WTC11 (cell line): ENCODE measurements at regions not wholly inside any gene's neighbourhood (a gene's known extent, or its start where the extent isn't known, plus 50 kb on each side); places are given as distances from the start of the nearest gene placed in this dataset.

Experiments
- ATAC-seq: fragments of 200-7000 bp; cut with Tn5 transposase; 2 replicates; pipeline ENCODE4 v1.10.0; 2021; ENCODE audit warnings: mild to moderate bottlenecking, moderate library complexity
- CTCF ChIA-PET: fragments of 300-600 bp; sonication (Branson Sonifier 250); formaldehyde crosslinking; loops from one replicate; lab custom pipeline; 2021; ENCODE audit warnings: antibody characterized with exemption; lab: Charles Lee
- POLR2A ChIA-PET: fragments of 350-600 bp; sonication (Branson Sonifier 250); formaldehyde crosslinking; loops from one replicate; lab custom pipeline; 2021; ENCODE audit warnings: antibody characterized with exemption; lab: Charles Lee
- DNase-seq: peaks from one replicate; pipeline ENCODE4 v3.0.0; 2021; ENCODE audit warnings: low spot score
- H3K27ac Mint-ChIP-seq: 2 replicates; pipeline ENCODE4 v1.8.0; 2021; ENCODE audit warnings: mixed read lengths
- H3K27me3 Mint-ChIP-seq: 2 replicates; pipeline ENCODE4 v1.8.0; 2021; ENCODE audit warnings: low read depth, mild to moderate bottlenecking, moderate library complexity, mixed read lengths
- H3K36me3 Mint-ChIP-seq: 2 replicates; pipeline ENCODE4 v1.8.0; 2021; ENCODE audit warnings: mixed read lengths
- H3K4me1 Mint-ChIP-seq: 2 replicates; pipeline ENCODE4 v1.8.0; 2022; ENCODE audit warnings: mixed read lengths
- H3K4me3 Mint-ChIP-seq: 2 replicates; pipeline ENCODE4 v1.8.0; 2021; ENCODE audit warnings: mild to moderate bottlenecking, moderate library complexity, mixed read lengths
- H3K9me3 Mint-ChIP-seq: 2 replicates; pipeline ENCODE4 v1.8.0; 2021; ENCODE audit warnings: mixed read lengths
- AR ChIP-seq: fragments of 250-450 bp; sonication (Bioruptor Pico); IDR thresholded peaks from 2 replicates; pipeline ENCODE4 v1.9.0; 2021; ENCODE audit warnings: mild to moderate bottlenecking
- ATF2 ChIP-seq: sonication (generic); formaldehyde crosslinking; IDR thresholded peaks from 2 replicates; pipeline ENCODE4 v1.8.1; 2022; ENCODE audit warnings: low read depth, missing genetic modification reagents, borderline replicate concordance
- EMX1 ChIP-seq: fragments of 250-450 bp; sonication (Bioruptor Pico); IDR thresholded peaks from 2 replicates; pipeline ENCODE4 v1.8.0; 2021; ENCODE audit warnings: mild to moderate bottlenecking
- ESRRA ChIP-seq: sonication (generic); formaldehyde crosslinking; IDR thresholded peaks from 2 replicates; pipeline ENCODE4 v1.8.1; 2022; ENCODE audit warnings: mild to moderate bottlenecking, missing genetic modification reagents, borderline replicate concordance
- ETV6 ChIP-seq: sonication (generic); formaldehyde crosslinking; IDR thresholded peaks from 2 replicates; pipeline ENCODE4 v1.8.1; 2022; ENCODE audit warnings: mild to moderate bottlenecking, missing genetic modification reagents
- FOXP4 ChIP-seq: sonication (generic); formaldehyde crosslinking; IDR thresholded peaks from 2 replicates; pipeline ENCODE4 v1.8.0; 2022; ENCODE audit warnings: mild to moderate bottlenecking, missing genetic modification reagents
- GRHL2 ChIP-seq: fragments of 250-450 bp; sonication (Bioruptor Pico); IDR thresholded peaks from 2 replicates; pipeline ENCODE4 v1.8.0; 2022; ENCODE audit warnings: mild to moderate bottlenecking, moderate library complexity; ENCODE audit not compliant: insufficient replicate concordance, severe bottlenecking
- GTF2I ChIP-seq: fragments of 250-450 bp; sonication (Bioruptor Pico); conservative IDR thresholded peaks from 2 replicates; pipeline ENCODE4 v1.4.0; 2021; ENCODE audit warnings: mild to moderate bottlenecking
- HMGXB4 ChIP-seq: sonication (generic); formaldehyde crosslinking; IDR thresholded peaks from 2 replicates; pipeline ENCODE4 v1.8.1; 2023; ENCODE audit warnings: mild to moderate bottlenecking, moderate library complexity, missing genetic modification reagents
- IRF2 ChIP-seq: sonication (generic); formaldehyde crosslinking; IDR thresholded peaks from 2 replicates; pipeline ENCODE4 v1.8.0; 2022; ENCODE audit warnings: low read depth, missing genetic modification reagents, borderline replicate concordance
- JAZF1 ChIP-seq: fragments of 250-450 bp; sonication (Bioruptor Pico); IDR thresholded peaks from 2 replicates; pipeline ENCODE4 v1.9.0; 2021; ENCODE audit warnings: moderate library complexity, mild to moderate bottlenecking, inconsistent platforms
- KAT7 ChIP-seq: sonication (generic); formaldehyde crosslinking; IDR thresholded peaks from 2 replicates; pipeline ENCODE4 v1.8.1; 2023; ENCODE audit warnings: missing genetic modification reagents, mild to moderate bottlenecking, borderline replicate concordance
- NFATC4 ChIP-seq: fragments of 250-450 bp; sonication (Bioruptor Pico); IDR thresholded peaks from 2 replicates; pipeline ENCODE4 v1.9.0; 2021; ENCODE audit warnings: mild to moderate bottlenecking
- NR3C1 ChIP-seq: sonication (generic); formaldehyde crosslinking; conservative IDR thresholded peaks from 2 replicates; pipeline ENCODE4 v1.8.1; 2023; ENCODE audit warnings: low read depth, mild to moderate bottlenecking, missing genetic modification reagents
- RELA ChIP-seq: sonication (generic); formaldehyde crosslinking; IDR thresholded peaks from 2 replicates; pipeline ENCODE4 v1.8.1; 2022; ENCODE audit warnings: missing genetic modification reagents, mild to moderate bottlenecking, borderline replicate concordance
- SMAD3 ChIP-seq: sonication (generic); formaldehyde crosslinking; IDR thresholded peaks from 2 replicates; pipeline ENCODE4 v1.8.0; 2022; ENCODE audit warnings: missing genetic modification reagents, mild to moderate bottlenecking, borderline replicate concordance
- SMAD4 ChIP-seq: sonication (generic); formaldehyde crosslinking; IDR thresholded peaks from 2 replicates; pipeline ENCODE4 v1.8.0; 2022; ENCODE audit warnings: mild to moderate bottlenecking, missing genetic modification reagents
- SP1 ChIP-seq: sonication (generic); formaldehyde crosslinking; conservative IDR thresholded peaks from 2 replicates; pipeline ENCODE4 v1.8.1; 2022; ENCODE audit warnings: missing genetic modification reagents
- TEAD4 ChIP-seq: sonication (generic); formaldehyde crosslinking; IDR thresholded peaks from 2 replicates; pipeline ENCODE4 v1.8.0; 2022; ENCODE audit warnings: mild to moderate bottlenecking, missing genetic modification reagents
- TP53 ChIP-seq: sonication (generic); formaldehyde crosslinking; IDR thresholded peaks from 2 replicates; pipeline ENCODE4 v1.8.1; 2023; ENCODE audit warnings: mild to moderate bottlenecking, missing genetic modification reagents
- USF2 ChIP-seq: sonication (generic); formaldehyde crosslinking; IDR thresholded peaks from 2 replicates; pipeline ENCODE4 v1.8.1; 2023; ENCODE audit warnings: mild to moderate bottlenecking, missing genetic modification reagents, moderate library complexity
- ZMAT4 ChIP-seq: fragments of 250-450 bp; sonication (Bioruptor Pico); IDR thresholded peaks from 2 replicates; pipeline ENCODE4 v1.9.0; 2021; ENCODE audit warnings: mild to moderate bottlenecking
- ZNF138 ChIP-seq: sonication (generic); formaldehyde crosslinking; conservative IDR thresholded peaks from 2 replicates; pipeline ENCODE4 v1.8.1; 2022; ENCODE audit warnings: mild to moderate bottlenecking, moderate library complexity, missing genetic modification reagents
- ZNF416 ChIP-seq: fragments of 250-450 bp; sonication (Bioruptor Pico); IDR thresholded peaks from 2 replicates; pipeline ENCODE4 v1.9.0; 2021; ENCODE audit warnings: mild to moderate bottlenecking, inconsistent platforms
- ZNF425 ChIP-seq: fragments of 250-450 bp; sonication (Bioruptor Pico); conservative IDR thresholded peaks from 2 replicates; pipeline ENCODE4 v1.9.0; 2021; ENCODE audit warnings: mild to moderate bottlenecking
- ZSCAN18 ChIP-seq: fragments of 250-450 bp; sonication (Bioruptor Pico); IDR thresholded peaks from 2 replicates; pipeline ENCODE4 v2.1.2; 2022; ENCODE audit warnings: mild to moderate bottlenecking, moderate library complexity

GRCh38 chr1:118370861-118371260 lies 185.8 kb upstream of the SPAG17 start:
- DNase-seq (no peak), ATAC-seq (no peak)
- Mint-ChIP-seq H3K4me1 (peaks cover 7% of the 10 kb centered on the region), H3K9me3 (peaks cover 59% of the 10 kb centered on the region), H3K36me3 (peaks cover 29% of the 10 kb centered on the region), H3K4me3 (no peak overlapping the region), H3K27me3 (no peaks in the 10 kb centered on the region), H3K27ac (no peak overlapping the region)
- ChIA-PET POLR2A (no interaction called here), CTCF (no interaction called here)
- TF ChIP-seq ESRRA, result no peak
- no peak for TF ChIP-seq USF2 (CRISPR knock-in tag)
- TF ChIP-seq TP53, result no peak
- TF ChIP-seq NR3C1 (CRISPR knock-in tag), result no peak
- TF ChIP-seq KAT7, result no peak
- TF ChIP-seq ZMAT4, result no peak
- TF ChIP-seq EMX1, result no peak
- TF ChIP-seq GTF2I (CRISPR knock-in tag), result no peak
- TF ChIP-seq GRHL2, result no peak
- no peak for TF ChIP-seq RELA (CRISPR knock-in tag)
- no peak for TF ChIP-seq ZNF138
- TF ChIP-seq JAZF1, result no peak
- TF ChIP-seq AR (CRISPR knock-in tag), result no peak
- no peak for TF ChIP-seq SMAD4 (CRISPR knock-in tag)
- no peak for TF ChIP-seq FOXP4 (CRISPR knock-in tag)
- no peak for TF ChIP-seq ATF2 (CRISPR knock-in tag)
- TF ChIP-seq IRF2, result no peak

- peaks cover 57% of the 10 kb centered on the region for H3K9me3 Mint-ChIP-seq
- DNase-seq (no peak), ATAC-seq (no peak)
- peaks cover 32% of the 10 kb centered on the region for H3K36me3 Mint-ChIP-seq
- H3K4me3 Mint-ChIP-seq, result no peak overlapping the region
- no peaks in the 10 kb centered on the region for H3K27me3 Mint-ChIP-seq
- H3K27ac Mint-ChIP-seq, result no peak overlapping the region
- peaks cover 7% of the 10 kb centered on the region for H3K4me1 Mint-ChIP-seq
- ChIA-PET CTCF (no interaction called here), POLR2A (no interaction called here)
- TF ChIP-seq ETV6 (CRISPR knock-in tag) (no peak), ZSCAN18 (CRISPR knock-in tag) (no peak), SMAD3 (CRISPR knock-in tag) (no peak), NFATC4 (CRISPR knock-in tag) (no peak), IRF2 (no peak), TEAD4 (CRISPR knock-in tag) (no peak), ZNF425 (no peak), ESRRA (no peak), SP1 (CRISPR knock-in tag) (no peak), HMGXB4 (CRISPR knock-in tag) (no peak), ZNF416 (CRISPR knock-in tag) (no peak)
Observed at GRCh38 chr1:118366286-118366685, 181.3 kb upstream of the SPAG17 start.
